Activated CD4-positive, alpha-beta memory T cell treated with anti-CD3 and anti-CD28 coated beads for 36 hours (primary cell): ENCODE measurements at regions not wholly inside any gene's neighbourhood (a gene's known extent, or its start where the extent isn't known, plus 50 kb on each side); places are given as distances from the start of the nearest gene placed in this dataset.
"Not testable (repeated sequence)": the region's sequence is repeated elsewhere in the genome, so short reads cannot be mapped to it uniquely, and the experiment has no call there.

Experiments
- CTCF ChIA-PET: fragments of 350-600 bp; sonication (Branson Sonifier 250); formaldehyde crosslinking; loops from one replicate; lab custom pipeline; 2021; ENCODE audit warnings: antibody characterized with exemption, inconsistent platforms; lab: Charles Lee
- POLR2A ChIA-PET: fragments of 350-600 bp; sonication (Branson Sonifier 250); formaldehyde crosslinking; loops from one replicate; lab custom pipeline; 2021; ENCODE audit warnings: antibody characterized with exemption; lab: Charles Lee
- DNase-seq: peaks from one replicate; pipeline ENCODE4 v3.0.0-alpha.2; 2020
- H3K27ac Mint-ChIP-seq: one replicate; pipeline ENCODE4 v1.8.0; 2021; ENCODE audit warnings: mixed read lengths
- H3K27me3 Mint-ChIP-seq: one replicate; pipeline ENCODE4 v1.8.0; 2021; ENCODE audit warnings: mixed read lengths
- H3K36me3 Mint-ChIP-seq: one replicate; pipeline ENCODE4 v1.8.0; 2021; ENCODE audit warnings: mixed read lengths
- H3K4me1 Mint-ChIP-seq: one replicate; pipeline ENCODE4 v1.8.0; 2021; ENCODE audit warnings: low read depth, mixed read lengths
- H3K4me3 Mint-ChIP-seq: one replicate; pipeline ENCODE4 v1.8.0; 2021; ENCODE audit warnings: mild to moderate bottlenecking, mixed read lengths
- H3K9me3 Mint-ChIP-seq: one replicate; pipeline ENCODE4 v1.8.0; 2021; ENCODE audit warnings: mixed read lengths
- intact Hi-C: fragments of 100-400 bp; cut with micrococcal nuclease; formaldehyde crosslinking; loops from one replicate; pipeline ENCODE4 v1.15.1; 2023

- POLR2A ChIA-PET, CTCF ChIA-PET, H3K4me1 Mint-ChIP-seq, H3K27me3 Mint-ChIP-seq, intact Hi-C loops, H3K27ac Mint-ChIP-seq, H3K4me3 Mint-ChIP-seq, H3K9me3 Mint-ChIP-seq, H3K36me3 Mint-ChIP-seq, DNase-seq: not testable (repeated sequence)
These were observed 95.9 kb upstream of the SEC22B start for GRCh38 chr1:120272242-120272641.

- POLR2A ChIA-PET, DNase-seq, H3K9me3 Mint-ChIP-seq, H3K4me3 Mint-ChIP-seq, H3K4me1 Mint-ChIP-seq, H3K36me3 Mint-ChIP-seq, CTCF ChIA-PET, H3K27ac Mint-ChIP-seq, intact Hi-C loops, H3K27me3 Mint-ChIP-seq: not testable (repeated sequence)
These were observed 95.4 kb upstream of the SEC22B start for GRCh38 chr1:120271561-120272221.

- CTCF ChIA-PET: not testable (repeated sequence)
These were observed 91.7 kb upstream of the SEC22B start for GRCh38 chr1:120267894-120268551.

GRCh38 chr1:120264564-120264963, 88.2 kb upstream of the SEC22B start:
- H3K27me3 Mint-ChIP-seq, POLR2A ChIA-PET, H3K27ac Mint-ChIP-seq, H3K9me3 Mint-ChIP-seq, H3K4me1 Mint-ChIP-seq, DNase-seq, H3K36me3 Mint-ChIP-seq, CTCF ChIA-PET, intact Hi-C loops, H3K4me3 Mint-ChIP-seq: not testable (repeated sequence)

More at GRCh38 chr1:120267894-120268551, 91.7 kb upstream of the SEC22B start:
- intact Hi-C loops, H3K4me3 Mint-ChIP-seq, DNase-seq, H3K4me1 Mint-ChIP-seq, H3K27ac Mint-ChIP-seq, POLR2A ChIA-PET, H3K27me3 Mint-ChIP-seq, H3K9me3 Mint-ChIP-seq, H3K36me3 Mint-ChIP-seq: not testable (repeated sequence)

GRCh38 chr1:120262791-120263751, 86.8 kb upstream of the SEC22B start:
- H3K9me3 Mint-ChIP-seq, H3K36me3 Mint-ChIP-seq, H3K27me3 Mint-ChIP-seq, intact Hi-C loops, H3K4me1 Mint-ChIP-seq, H3K27ac Mint-ChIP-seq, CTCF ChIA-PET, DNase-seq, POLR2A ChIA-PET, H3K4me3 Mint-ChIP-seq: not testable (repeated sequence)

GRCh38 chr1:120257778-120258105, 81.4 kb upstream of the SEC22B start:
- POLR2A ChIA-PET, H3K4me1 Mint-ChIP-seq, H3K36me3 Mint-ChIP-seq: not testable (repeated sequence)

GRCh38 chr1:120257064-120257777, 80.9 kb upstream of the SEC22B start:
- H3K9me3 Mint-ChIP-seq, DNase-seq, CTCF ChIA-PET, intact Hi-C loops, H3K27me3 Mint-ChIP-seq, H3K36me3 Mint-ChIP-seq, H3K4me3 Mint-ChIP-seq, POLR2A ChIA-PET, H3K4me1 Mint-ChIP-seq, H3K27ac Mint-ChIP-seq: not testable (repeated sequence)

More at GRCh38 chr1:120257778-120258105, 81.4 kb upstream of the SEC22B start:
- H3K27ac Mint-ChIP-seq, H3K9me3 Mint-ChIP-seq, DNase-seq, intact Hi-C loops, H3K27me3 Mint-ChIP-seq, H3K4me3 Mint-ChIP-seq, CTCF ChIA-PET: not testable (repeated sequence)

GRCh38 chr1:120250756-120251155, 74.4 kb upstream of the SEC22B start:
- intact Hi-C loops, CTCF ChIA-PET, DNase-seq, H3K27me3 Mint-ChIP-seq, H3K9me3 Mint-ChIP-seq, H3K27ac Mint-ChIP-seq, POLR2A ChIA-PET, H3K36me3 Mint-ChIP-seq, H3K4me3 Mint-ChIP-seq, H3K4me1 Mint-ChIP-seq: not testable (repeated sequence)

GRCh38 chr1:120248726-120249427, 72.6 kb upstream of the SEC22B start:
- H3K27ac Mint-ChIP-seq, POLR2A ChIA-PET, H3K27me3 Mint-ChIP-seq, CTCF ChIA-PET, DNase-seq, H3K9me3 Mint-ChIP-seq, H3K4me3 Mint-ChIP-seq, H3K36me3 Mint-ChIP-seq, H3K4me1 Mint-ChIP-seq, intact Hi-C loops: not testable (repeated sequence)

- DNase-seq, H3K9me3 Mint-ChIP-seq, POLR2A ChIA-PET, H3K36me3 Mint-ChIP-seq, H3K4me3 Mint-ChIP-seq, H3K27me3 Mint-ChIP-seq, intact Hi-C loops, CTCF ChIA-PET, H3K27ac Mint-ChIP-seq, H3K4me1 Mint-ChIP-seq: not testable (repeated sequence)
These were observed 71.9 kb upstream of the SEC22B start for GRCh38 chr1:120248203-120248602.

- POLR2A ChIA-PET, H3K27ac Mint-ChIP-seq, H3K36me3 Mint-ChIP-seq, H3K27me3 Mint-ChIP-seq, intact Hi-C loops, DNase-seq, CTCF ChIA-PET, H3K9me3 Mint-ChIP-seq, H3K4me3 Mint-ChIP-seq, H3K4me1 Mint-ChIP-seq: not testable (repeated sequence)
These were observed 67.5 kb upstream of the SEC22B start for GRCh38 chr1:120243867-120244266.
